GM12878 (cell line): ENCODE measurements at regions not wholly inside any gene's neighbourhood (a gene's known extent, or its start where the extent isn't known, plus 50 kb on each side); places are given as distances from the start of the nearest gene placed in this dataset.

Experiments used
- ATAC-seq: fragments of 200-7000 bp; cut with Tn5 transposase; 3 replicates; pipeline ENCODE4 v1.9.1; 2020; ENCODE audit warnings: mild to moderate bottlenecking, moderate library complexity
- BruUV-seq: library from RNA; stranded (reverse); fragments of 400-500 nt; replicated peaks from 2 replicates; lab custom pipeline; 2021; lab: Mats Ljungman, UMichigan
- CTCF ChIA-PET: fragments of 300-600 bp; sonication (Branson Sonifier 250); formaldehyde crosslinking; extraction: SDS; loops from one replicate; lab custom pipeline; 2021; ENCODE audit warnings: inconsistent platforms; lab: Yijun Ruan, JAX
- POLR2A ChIA-PET: fragments of 350-600 bp; formaldehyde crosslinking; extraction: SDS; loops from one replicate; lab custom pipeline; 2021; ENCODE audit warnings: inconsistent platforms; lab: Charles Lee
- RAD21 ChIA-PET: fragments of 300-600 bp; sonication (Branson Sonifier 250); formaldehyde crosslinking; loops from one replicate; lab custom pipeline; 2023; ENCODE audit warnings: antibody characterized with exemption; ENCODE audit not compliant: unreplicated experiment; lab: Charles Lee
- SMC1A ChIA-PET: fragments of 300-600 bp; sonication (Branson Sonifier 250); formaldehyde crosslinking; loops from one replicate; lab custom pipeline; 2023; ENCODE audit not compliant: unreplicated experiment, uncharacterized antibody; lab: Charles Lee
- DNase-seq: peaks from one replicate; pipeline ENCODE4 v3.0.0-alpha.2; 2011; ENCODE audit warnings: low read depth, low spot score
- FAIRE-seq: peaks from 3 replicates; lab custom pipeline; 2011; peaks lifted over from hg19 to GRCh38; lab: Jason Lieb, UNC
- H2AFZ ChIP-seq: 2 replicates; pipeline ENCODE4 v1.6.0; 2011; ENCODE audit warnings: low read depth, low read length, control low read depth; ENCODE audit not compliant: control insufficient read depth
- H3K27ac ChIP-seq: 2 replicates; pipeline ENCODE4 v1.5.1; 2011; ENCODE audit warnings: control low read depth; ENCODE audit not compliant: control insufficient read depth, insufficient read depth
- H3K27me3 ChIP-seq, 2 experiments: replicated peaks in 1 of 2; 2 replicates each; pipeline versions ENCODE4 v1.6.0 to v1.6.1; 2011; ENCODE audit warnings: low read length in 1 of 2; ENCODE audit not compliant: control insufficient read depth in 2 of 2, insufficient read depth in 2 of 2
- H3K36me3 ChIP-seq, 2 experiments: 2 replicates each; pipeline ENCODE4 v1.5.1; 2011; ENCODE audit warnings: low read length in 1 of 2; ENCODE audit not compliant: control insufficient read depth in 2 of 2, insufficient read depth in 2 of 2
- H3K4me1 ChIP-seq: 2 replicates; pipeline ENCODE4 v1.6.1; 2011; ENCODE audit warnings: mild to moderate bottlenecking, low read length, moderate library complexity, mixed read lengths; ENCODE audit not compliant: control insufficient read depth, insufficient read depth
- H3K4me2 ChIP-seq: 2 replicates; pipeline ENCODE4 v1.6.0; 2011; ENCODE audit warnings: control low read depth; ENCODE audit not compliant: control insufficient read depth, insufficient read depth
- H3K4me3 ChIP-seq: fragments of 200-600 bp; sonication (generic); 2 replicates; pipeline ENCODE4 v1.5.1; 2016
- H3K79me2 ChIP-seq: 2 replicates; pipeline ENCODE4 v1.6.0; 2011; ENCODE audit warnings: low read length; ENCODE audit not compliant: control insufficient read depth, insufficient read depth
- H3K9ac ChIP-seq: 2 replicates; pipeline ENCODE4 v1.8.0; 2011; ENCODE audit warnings: low read length, control low read depth, mixed read lengths; ENCODE audit not compliant: control insufficient read depth, insufficient read depth
- H3K9me3 ChIP-seq: replicated peaks from 3 replicates; pipeline ENCODE4 v1.5.1; 2011; ENCODE audit warnings: mild to moderate bottlenecking, low read length; ENCODE audit not compliant: control insufficient read depth, insufficient read depth
- H4K20me1 ChIP-seq: 2 replicates; pipeline ENCODE4 v1.6.0; 2011; ENCODE audit not compliant: control insufficient read depth, insufficient read depth
- ATF7 ChIP-seq: fragments of 450-650 bp; IDR thresholded peaks from 2 replicates; pipeline ENCODE4 v1.6.1; 2016; ENCODE audit warnings: low read depth, mild to moderate bottlenecking
- BHLHE40 ChIP-seq, 2 experiments: fragments of 450-650 bp in 1 of 2; IDR thresholded peaks; 2 replicates each; pipeline ENCODE4 v1.6.1; 2011 to 2017; ENCODE audit warnings: low read depth in 2 of 2, borderline replicate concordance in 1 of 2, improper control_type of control experiment in 1 of 2, low read length in 1 of 2, mild to moderate bottlenecking in 1 of 2
- CBX5 ChIP-seq: sonication (generic); IDR thresholded peaks from 2 replicates; pipeline ENCODE4 v1.6.1; 2016; ENCODE audit warnings: low read depth, moderate library complexity, mild to moderate bottlenecking, inconsistent platforms
- CREB1 ChIP-seq: IDR thresholded peaks from 2 replicates; pipeline ENCODE4 v1.6.1; 2012; ENCODE audit warnings: low read depth, mild to moderate bottlenecking, inconsistent platforms
- DPF2 ChIP-seq: fragments of 450-650 bp; IDR thresholded peaks from 2 replicates; pipeline ENCODE4 v1.6.1; 2017; ENCODE audit warnings: mild to moderate bottlenecking
- GABPA ChIP-seq: IDR thresholded peaks from 2 replicates; pipeline ENCODE4 v1.6.1; 2014; ENCODE audit warnings: antibody characterized with exemption, low read depth, mild to moderate bottlenecking, inconsistent platforms
- IKZF2 ChIP-seq, 2 experiments: fragments of 450-650 bp; IDR thresholded peaks; 2 replicates each; pipeline ENCODE4 v1.6.1; 2017; ENCODE audit warnings: mild to moderate bottlenecking in 2 of 2, moderate library complexity in 2 of 2
- MTA2 ChIP-seq: fragments of 450-650 bp; IDR thresholded peaks from 2 replicates; pipeline ENCODE4 v1.6.1; 2016; ENCODE audit warnings: low read depth, mild to moderate bottlenecking, moderate library complexity
- POLR2AphosphoS2 ChIP-seq: IDR thresholded peaks from 2 replicates; pipeline ENCODE4 v1.6.1; 2011; ENCODE audit warnings: low read depth, mild to moderate bottlenecking, low read length, improper control_type of control experiment, moderate library complexity
- POU2F2 ChIP-seq: IDR thresholded peaks from 3 replicates; pipeline ENCODE4 v1.6.1; 2011; ENCODE audit warnings: low read depth, mild to moderate bottlenecking, low read length, borderline replicate concordance
- SMARCA5 ChIP-seq: fragments of 450-650 bp; IDR thresholded peaks from 2 replicates; pipeline ENCODE4 v1.6.1; 2017; ENCODE audit warnings: mild to moderate bottlenecking
- SMC3 ChIP-seq: IDR thresholded peaks from 2 replicates; pipeline ENCODE4 v1.6.1; 2011; ENCODE audit warnings: low read length, improper control_type of control experiment, borderline replicate concordance
- WGBS: methylation state at CpG from one replicate; pipeline ENCODE4 v1.1.6; 2016; ENCODE audit warnings: low lambda C conversion rate; ENCODE audit not compliant: insufficient replicate concordance, insufficient coverage; ENCODE audit errors: missing lambda C conversion rate; 5-methylcytosine and 5-hydroxymethylcytosine counted together
- in situ Hi-C: fragments of 300-500 bp; cut with MboI; formaldehyde crosslinking; loops from 9 replicates; pipeline ENCODE4 v1.14.3; 2018; ENCODE audit warnings: mixed read lengths
- intact Hi-C: fragments of 100-400 bp; cut with micrococcal nuclease; formaldehyde crosslinking; loops from one replicate; pipeline ENCODE4 v1.14.2; 2022; ENCODE audit not compliant: unreplicated experiment
- TF ChIP-seq, protein P1 (sequence below): IDR thresholded peaks from 2 replicates; pipeline ENCODE4 v1.6.1; 2011; ENCODE audit warnings: borderline replicate concordance, low read depth, mild to moderate bottlenecking, moderate library complexity, mixed read lengths, low read length; ENCODE audit not compliant: insufficient read depth; ENCODE audit errors: extremely low read length

DNA sequence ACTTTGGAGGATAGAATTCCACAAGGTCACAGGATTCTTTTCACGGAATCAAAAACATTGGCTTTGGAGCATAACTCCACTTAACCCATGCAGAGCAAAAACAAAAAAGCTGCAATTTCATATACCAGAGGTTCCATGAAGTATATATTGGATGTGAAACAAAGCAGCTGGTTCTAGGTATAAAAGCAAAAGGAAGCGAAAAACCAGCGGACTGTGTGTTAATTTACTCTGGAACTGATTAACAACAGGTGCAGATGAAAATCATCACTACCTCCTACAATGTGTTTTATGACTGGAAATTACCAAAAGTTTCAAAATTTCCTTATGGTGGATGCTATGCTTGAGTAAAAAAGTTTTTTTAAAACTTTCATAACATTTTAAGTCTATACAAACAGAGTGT lies 54.4 kb upstream of the LINC00305 start (continued):
- peak; percentile 60 for TF ChIP-seq MTA2

DNA sequence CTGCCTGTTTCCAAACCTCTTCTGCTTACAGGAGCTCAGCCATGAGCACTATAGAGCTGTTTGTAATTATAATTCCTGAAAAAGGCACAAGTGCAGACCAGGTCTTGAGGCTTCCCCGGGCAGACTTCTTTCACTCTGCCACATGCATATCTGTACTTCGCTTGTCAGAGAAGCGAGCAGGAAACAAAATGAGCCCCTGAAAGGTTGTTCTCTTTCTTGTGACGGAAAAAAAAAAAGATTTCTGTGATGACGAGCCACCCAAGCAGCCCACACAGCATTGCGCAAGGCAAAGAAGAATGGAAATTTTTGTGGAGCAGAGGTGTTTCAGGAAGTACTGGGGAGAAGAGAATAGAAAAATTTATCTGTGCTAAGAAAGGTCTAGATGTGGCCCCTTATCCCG lies 54.0 kb upstream of the LINC00305 start:
- Histone ChIP-seq H4K20me1 (no peaks in the 10 kb centered on the region), H3K4me3 (no peak overlapping the region), H3K27me3 (no peaks in the 10 kb centered on the region), H3K79me2 (no peaks in the 10 kb centered on the region), H3K9me3 (no peaks in the 10 kb centered on the region), H3K4me2 (peak overlapping the region; percentile 3; the same call in 1 of the 2 replicates), H3K9ac (no peak overlapping the region), H2AFZ (no peak overlapping the region), H3K4me1 (no peaks in the 10 kb centered on the region), H3K36me3 (no peaks in the 10 kb centered on the region), H3K27ac (no peak overlapping the region)
- POLR2A ChIA-PET: interaction anchor here (0.5 to 2.2 kb wide), 5 partner anchors 12 to 208 kb away, joined by 3 to 5 read pairs (median 3); no protein-coding TSS in a partner anchor
- 12% methylated on average over 7 of the region's 7 CpGs for whole genome bisulfite sequencing
- SMC1A ChIA-PET: interaction anchor here (0.7 to 5.1 kb wide), 20 partner anchors 9 to 207 kb away, joined by 3 to 40 read pairs (median 3); no protein-coding TSS in a partner anchor
- DNase-seq (no peak), FAIRE-seq (no peak), ATAC-seq (peak; percentile 55)
- TF ChIP-seq CREB1: no peak
- TF ChIP-seq DPF2: no peak
- in situ Hi-C loops: no loop called here
- RAD21 ChIA-PET: interaction anchor here (1.2 to 3.7 kb wide), 11 partner anchors 13 to 207 kb away, joined by 3 to 34 read pairs (median 5); no protein-coding TSS in a partner anchor
- CTCF ChIA-PET: interaction anchor here (0.7 to 1.5 kb wide), 6 partner anchors 10 to 318 kb away, joined by 3 to 6 read pairs (median 4); no protein-coding TSS in a partner anchor
- intact Hi-C loops: loop anchor here (2.0 to 10.0 kb wide), 3 partner anchors 76 to 168 kb away; no protein-coding TSS in a partner anchor
- BruUV-seq: TSS peak; percentile 69

DNA sequence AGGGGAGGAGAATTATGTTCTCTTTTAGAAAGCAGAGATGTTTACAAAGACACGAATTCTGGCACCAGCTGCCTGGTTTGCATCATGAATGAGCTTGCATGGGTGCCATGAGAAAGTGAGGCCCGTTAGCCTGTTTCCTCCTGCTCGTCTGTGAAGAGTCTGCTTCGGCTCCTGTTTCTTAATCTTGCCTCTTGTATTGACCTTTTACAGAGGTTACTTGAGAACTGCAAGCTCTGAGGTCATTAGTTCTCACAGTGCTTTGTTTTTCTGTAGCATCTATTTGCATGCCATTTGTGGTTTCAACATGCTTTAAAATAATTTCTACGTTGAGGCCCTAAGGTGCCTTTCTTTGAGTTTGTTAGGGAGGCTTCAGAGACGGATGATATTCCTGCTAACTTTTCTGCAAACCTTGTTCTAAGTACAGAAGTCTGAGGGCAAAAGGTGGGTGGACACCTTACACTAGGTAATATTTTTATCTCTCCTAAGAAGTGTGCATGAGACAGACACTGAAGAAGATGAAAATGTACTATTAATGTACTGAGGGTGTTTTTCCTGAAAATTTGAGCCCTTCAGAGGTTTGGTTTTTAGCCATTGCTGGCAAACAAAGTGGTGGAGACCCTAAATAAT lies 53.4 kb upstream of the LINC00305 start:
- FAIRE-seq (peak; percentile 35), DNase-seq (peak; percentile 12), ATAC-seq (peak; percentile 77)
- Histone ChIP-seq H3K79me2 (no peaks in the 10 kb centered on the region), H3K4me1 (no peaks in the 10 kb centered on the region), H3K27ac (no peak overlapping the region), H3K36me3 (no peaks in the 10 kb centered on the region), H4K20me1 (no peaks in the 10 kb centered on the region), H3K9ac (no peak overlapping the region), H3K4me3 (no peak overlapping the region), H3K4me2 (peak overlapping the region; percentile 3; the same call in 1 of the 2 replicates), H2AFZ (no peak overlapping the region), H3K27me3 (no peaks in the 10 kb centered on the region), H3K9me3 (no peaks in the 10 kb centered on the region)
- no TSS peak for BruUV-seq
- ChIA-PET CTCF (interaction anchor here (0.7 to 1.5 kb wide), 10 partner anchors 7 to 317 kb away, joined by 3 to 6 read pairs (median 4); no protein-coding TSS in a partner anchor), POLR2A (interaction anchor here (0.6 to 2.2 kb wide), 5 partner anchors 17 to 209 kb away, joined by 3 to 5 read pairs (median 3); no protein-coding TSS in a partner anchor), SMC1A (interaction anchor here (0.8 to 5.1 kb wide), 23 partner anchors 7 to 207 kb away, joined by 3 to 40 read pairs (median 4); no protein-coding TSS in a partner anchor), RAD21 (interaction anchor here (0.7 to 3.7 kb wide), 16 partner anchors 12 to 207 kb away, joined by 3 to 34 read pairs (median 4); no protein-coding TSS in a partner anchor)
- intact Hi-C loops (loop anchor here (2.0 to 10.0 kb wide), 3 partner anchors 75 to 168 kb away; no protein-coding TSS in a partner anchor), in situ Hi-C loops (no loop called here)
- WGBS: 3% methylated on average over 6 of the region's 6 CpGs
- TF ChIP-seq POLR2AphosphoS2 (no peak), BHLHE40 (IDR thresholded peaks at IDR 0.05; ENCODE audit: borderline replicate concordance in 1 of 2, low read depth in 2 of 2, low read length in 1 of 2) (no peak), SMARCA5 (no peak), SMC3 (no peak), POU2F2 (peak; percentile 46; the same call in 1 of the 3 replicates), CBX5 (no peak), GABPA (no peak), ATF7 (peak; percentile 79), IKZF2 (IDR thresholded peaks at IDR 0.05) (peak in 1 of 2 experiments; percentile 10; a peak in 1 of 4 replicates)
- TF ChIP-seq, protein P1, sequence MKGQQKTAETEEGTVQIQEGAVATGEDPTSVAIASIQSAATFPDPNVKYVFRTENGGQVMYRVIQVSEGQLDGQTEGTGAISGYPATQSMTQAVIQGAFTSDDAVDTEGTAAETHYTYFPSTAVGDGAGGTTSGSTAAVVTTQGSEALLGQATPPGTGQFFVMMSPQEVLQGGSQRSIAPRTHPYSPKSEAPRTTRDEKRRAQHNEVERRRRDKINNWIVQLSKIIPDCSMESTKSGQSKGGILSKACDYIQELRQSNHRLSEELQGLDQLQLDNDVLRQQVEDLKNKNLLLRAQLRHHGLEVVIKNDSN: no peak
